Naive thymus-derived CD4-positive, alpha-beta T cell (primary cell): ENCODE measurements at regions not wholly inside any gene's neighbourhood (a gene's known extent, or its start where the extent isn't known, plus 50 kb on each side); places are given as distances from the start of the nearest gene placed in this dataset.
A peak's percentile ranks its signal among the peaks of the same experiment; 100 is the strongest.

Experiments
- ATAC-seq: fragments of 150-1000 bp; cut with Tn5 transposase; 2 replicates; pipeline ENCODE4 v1.10.0; 2021; ENCODE audit warnings: mild to moderate bottlenecking, moderate library complexity
- CTCF ChIA-PET: fragments of 350-600 bp; sonication (Branson Sonifier 250); formaldehyde crosslinking; loops from one replicate; lab custom pipeline; 2021; ENCODE audit warnings: antibody characterized with exemption; lab: Charles Lee
- POLR2A ChIA-PET: fragments of 350-600 bp; sonication (Branson Sonifier 250); formaldehyde crosslinking; loops from one replicate; lab custom pipeline; 2021; ENCODE audit warnings: antibody characterized with exemption, inconsistent platforms; lab: Charles Lee
- DNase-seq, 9 donors: peaks; one replicate each; pipeline versions ENCODE4 v3.0.0 to v3.0.0-alpha.2; 2020 to 2022; ENCODE audit warnings: mixed read lengths in 1 of 9
- H3K27ac ChIP-seq: one replicate; pipeline ENCODE4 v1.7.0; 2013; ENCODE audit warnings: mild to moderate bottlenecking, low read depth, low read length, moderate library complexity
- H3K27me3 ChIP-seq, 2 donors: one replicate each; pipeline ENCODE4 v1.7.0; 2013; ENCODE audit warnings: low read length in 2 of 2, mild to moderate bottlenecking in 2 of 2, moderate library complexity in 2 of 2; ENCODE audit not compliant: control insufficient read depth in 2 of 2, insufficient read depth in 2 of 2
- H3K36me3 ChIP-seq, 3 experiments: 1 replicate in 2 of 3; 2 replicates in 1 of 3; pipeline ENCODE4 v1.7.0; 2013; ENCODE audit warnings: low read length in 3 of 3, mild to moderate bottlenecking in 3 of 3, moderate library complexity in 1 of 3; ENCODE audit not compliant: insufficient read depth in 3 of 3, control insufficient read depth in 2 of 3
- H3K4me1 ChIP-seq, 2 donors: one replicate each; pipeline ENCODE4 v1.7.0; 2013; ENCODE audit warnings: low read length in 2 of 2, mild to moderate bottlenecking in 2 of 2, moderate library complexity in 1 of 2; ENCODE audit not compliant: control insufficient read depth in 2 of 2, insufficient read depth in 2 of 2
- H3K4me3 ChIP-seq: 2 replicates; pipeline ENCODE4 v1.7.0; 2013; ENCODE audit warnings: mild to moderate bottlenecking, low read length
- H3K9me3 ChIP-seq, 3 experiments: 1 replicate in 2 of 3; 2 replicates in 1 of 3; pipeline ENCODE4 v1.7.0; 2013; ENCODE audit warnings: low read length in 3 of 3; ENCODE audit not compliant: control insufficient read depth in 2 of 3
- H3K27ac Mint-ChIP-seq, 9 donors: one replicate each; pipeline ENCODE4 v1.8.0; 2020 to 2022; ENCODE audit warnings: mixed read lengths in 9 of 9, mild to moderate bottlenecking in 8 of 9, moderate library complexity in 5 of 9, inconsistent platforms in 2 of 9
- H3K27me3 Mint-ChIP-seq, 5 donors: one replicate each; pipeline ENCODE4 v1.8.0; 2021 to 2022; ENCODE audit warnings: mixed read lengths in 5 of 5, mild to moderate bottlenecking in 1 of 5
- H3K36me3 Mint-ChIP-seq, 5 donors: one replicate each; pipeline ENCODE4 v1.8.0; 2020 to 2022; ENCODE audit warnings: mixed read lengths in 5 of 5, mild to moderate bottlenecking in 3 of 5, inconsistent platforms in 1 of 5
- H3K4me1 Mint-ChIP-seq, 7 donors: one replicate each; pipeline ENCODE4 v1.8.0; 2020 to 2022; ENCODE audit warnings: mixed read lengths in 7 of 7, mild to moderate bottlenecking in 3 of 7, inconsistent platforms in 1 of 7
- H3K4me3 Mint-ChIP-seq, 10 donors: one replicate each; pipeline ENCODE4 v1.8.0; 2020 to 2022; ENCODE audit warnings: mild to moderate bottlenecking in 10 of 10, mixed read lengths in 10 of 10, moderate library complexity in 6 of 10, inconsistent platforms in 2 of 10
- H3K9me3 Mint-ChIP-seq, 11 donors: one replicate each; pipeline ENCODE4 v1.8.0; 2020 to 2022; ENCODE audit warnings: mixed read lengths in 11 of 11, mild to moderate bottlenecking in 4 of 11, inconsistent platforms in 1 of 11, moderate library complexity in 1 of 11
- intact Hi-C, 2 donors: fragments of 100-400 bp; cut with micrococcal nuclease; formaldehyde crosslinking; loops; one replicate each; pipeline ENCODE4 v1.15.1; 2023

DNA sequence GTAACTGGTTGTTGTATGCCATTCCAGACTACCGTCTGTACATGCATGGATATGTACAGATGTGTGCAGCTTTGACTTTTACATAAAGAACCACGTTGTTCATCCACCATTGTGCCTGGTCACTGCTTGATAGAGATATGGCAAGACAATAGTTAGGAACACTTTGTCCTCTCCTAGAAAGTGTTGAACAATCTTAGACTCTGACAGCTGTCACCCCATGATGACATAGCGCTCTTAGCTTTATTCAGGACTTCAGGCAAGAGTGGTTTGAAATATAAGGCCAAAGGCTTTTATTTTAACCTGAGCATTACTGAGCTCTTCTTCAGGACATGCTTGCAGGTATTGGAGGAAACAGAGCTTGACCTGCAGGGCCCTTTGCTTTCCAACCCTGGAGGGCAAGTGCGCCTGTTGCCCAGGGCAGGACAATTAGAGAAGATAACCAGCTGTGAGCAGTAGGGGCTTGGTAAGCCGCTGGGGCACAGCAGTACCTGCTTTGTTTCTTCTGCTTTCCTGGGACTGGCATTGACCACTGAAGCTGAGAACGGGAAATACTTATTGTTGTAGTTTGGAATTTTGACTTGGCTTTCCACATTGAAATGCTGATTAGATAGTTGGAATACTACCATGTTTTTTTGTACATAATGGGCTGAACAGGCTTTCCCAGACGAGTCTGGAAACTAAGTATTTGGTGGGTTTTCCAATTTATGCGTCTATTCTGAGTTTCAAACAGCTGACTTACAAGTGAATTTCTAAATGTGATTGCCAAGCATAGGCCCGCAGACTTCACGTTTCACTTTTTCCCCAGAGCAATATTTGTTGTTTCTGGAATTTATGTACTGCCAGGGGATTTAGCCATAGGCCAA, 51.1 kb downstream of the GARRE1 start:
- ATAC-seq (no peak), DNase-seq (no peak)
- H3K27ac ChIP-seq: peak overlapping the region; percentile 48
- POLR2A ChIA-PET: interaction anchor here (0.6 to 0.7 kb wide), 2 partner anchors 12 to 83 kb away, joined by 3 read pairs; no protein-coding TSS in a partner anchor
- H3K9me3 ChIP-seq: no peaks in the 10 kb centered on the region
- CTCF ChIA-PET: interaction anchor here (0.6 to 0.9 kb wide), 4 partner anchors 9 to 849 kb away, joined by 3 to 7 read pairs (median 3); partner anchors contain the start of gene FXYD5
- peaks cover 8 to 28% of the 10 kb centered on the region in 2 donors for H3K4me1 ChIP-seq
- peaks cover 3 to 34% (median 14%) of the 10 kb centered on the region in 5 donors for H3K36me3 Mint-ChIP-seq
- no peaks in the 10 kb centered on the region for H3K9me3 Mint-ChIP-seq
- peak overlapping the region in 8 of 9 donors; percentile 73 to 96 (median 88) for H3K27ac Mint-ChIP-seq
- H3K27me3 Mint-ChIP-seq: no peaks in the 10 kb centered on the region
- H3K27me3 ChIP-seq: no peaks in the 10 kb centered on the region
- H3K4me3 Mint-ChIP-seq: no peak overlapping the region
- intact Hi-C loops: loop anchor here in 1 of 2 donors (2.0 kb wide), 1 partner anchor 19 kb away; no protein-coding TSS in a partner anchor
- no peak overlapping the region for H3K4me3 ChIP-seq
- H3K36me3 ChIP-seq: peaks cover 0 to 16% (median 10%) of the 10 kb centered on the region in 3 experiments
- peaks cover 10 to 64% (median 55%) of the 10 kb centered on the region in 7 donors for H3K4me1 Mint-ChIP-seq

- Histone ChIP-seq H3K4me1 (peaks cover 8 to 35% of the 10 kb centered on the region in 2 donors), H3K27ac (peak overlapping the region; percentile 48), H3K9me3 (no peaks in the 10 kb centered on the region), H3K4me3 (no peak overlapping the region), H3K36me3 (peaks cover 0 to 8% (median 3%) of the 10 kb centered on the region in 3 experiments), H3K27me3 (no peaks in the 10 kb centered on the region)
- POLR2A ChIA-PET: no interaction called here
- intact Hi-C loops: loop anchor here in 1 of 2 donors (2.0 kb wide), 1 partner anchor 19 kb away; no protein-coding TSS in a partner anchor
- CTCF ChIA-PET: interaction anchor here (0.9 kb wide), 1 partner anchor 8 kb away, joined by 3 read pairs; no protein-coding TSS in a partner anchor
- DNase-seq: no peak
- peaks cover 3 to 34% (median 9%) of the 10 kb centered on the region in 5 donors for H3K36me3 Mint-ChIP-seq
- ATAC-seq: peak; percentile 22
- H3K27ac Mint-ChIP-seq: peak overlapping the region in 8 of 9 donors; percentile 73 to 96 (median 90)
- H3K4me1 Mint-ChIP-seq: peaks cover 15 to 65% (median 63%) of the 10 kb centered on the region in 7 donors
- no peaks in the 10 kb centered on the region for H3K9me3 Mint-ChIP-seq
- H3K4me3 Mint-ChIP-seq: peak overlapping the region in 2 of 10 donors; percentile 34 to 69
- H3K27me3 Mint-ChIP-seq: no peaks in the 10 kb centered on the region
Measured at GRCh38 chr19:34306213-34306661, 51.9 kb downstream of the GARRE1 start.

GRCh38 chr19:34306824-34307223, 52.5 kb downstream of the GARRE1 start:
- Mint-ChIP-seq H3K4me1 (peaks cover 15 to 69% (median 67%) of the 10 kb centered on the region in 7 donors), H3K27ac (peak overlapping the region in 8 of 9 donors; percentile 73 to 96 (median 90)), H3K36me3 (peaks cover 3 to 34% (median 9%) of the 10 kb centered on the region in 5 donors), H3K27me3 (no peaks in the 10 kb centered on the region), H3K9me3 (no peaks in the 10 kb centered on the region), H3K4me3 (peak overlapping the region in 4 of 10 donors; percentile 13 to 69 (median 38))
- intact Hi-C loops: loop anchor here in 1 of 2 donors (2.0 kb wide), 1 partner anchor 18 kb away; no protein-coding TSS in a partner anchor
- Histone ChIP-seq H3K27me3 (no peaks in the 10 kb centered on the region), H3K4me3 (no peak overlapping the region), H3K27ac (peak overlapping the region; percentile 48), H3K9me3 (no peaks in the 10 kb centered on the region), H3K36me3 (peaks cover 0 to 8% (median 3%) of the 10 kb centered on the region in 3 experiments), H3K4me1 (peaks cover 8 to 36% of the 10 kb centered on the region in 2 donors)
- ChIA-PET POLR2A (no interaction called here), CTCF (no interaction called here)
- no peak for DNase-seq
- ATAC-seq: no peak

GRCh38 chr19:34308381-34309367, 54.3 kb downstream of the GARRE1 start:
- ATAC-seq: peak; percentile 88
- H3K9me3 ChIP-seq: no peaks in the 10 kb centered on the region
- H3K4me3 Mint-ChIP-seq: peak overlapping the region in 9 of 10 donors; percentile 12 to 87 (median 62)
- H3K27ac ChIP-seq: peak overlapping the region; percentile 52
- intact Hi-C loops: loop anchor here in 1 of 2 donors (2.0 kb wide), 1 partner anchor 38 kb away; no protein-coding TSS in a partner anchor
- no peaks in the 10 kb centered on the region for H3K9me3 Mint-ChIP-seq
- no peaks in the 10 kb centered on the region for H3K27me3 ChIP-seq
- H3K27ac Mint-ChIP-seq: peak overlapping the region in 8 of 9 donors; percentile 78 to 99 (median 96)
- H3K4me3 ChIP-seq: no peak overlapping the region
- H3K36me3 Mint-ChIP-seq: peaks cover 4 to 42% (median 8%) of the 10 kb centered on the region in 5 donors
- ChIA-PET POLR2A (interaction anchor here (0.5 to 1.8 kb wide), 5 partner anchors 18 to 68 kb away, joined by 3 to 4 read pairs (median 4); no protein-coding TSS in a partner anchor), CTCF (no interaction called here)
- no peaks in the 10 kb centered on the region for H3K27me3 Mint-ChIP-seq
- H3K36me3 ChIP-seq: peaks cover 0 to 8% (median 3%) of the 10 kb centered on the region in 3 experiments
- peaks cover 8 to 36% of the 10 kb centered on the region in 2 donors for H3K4me1 ChIP-seq
- DNase-seq: peak in 7 of 9 donors; percentile 53 to 85 (median 78)
- H3K4me1 Mint-ChIP-seq: peaks cover 15 to 79% (median 74%) of the 10 kb centered on the region in 7 donors

DNA sequence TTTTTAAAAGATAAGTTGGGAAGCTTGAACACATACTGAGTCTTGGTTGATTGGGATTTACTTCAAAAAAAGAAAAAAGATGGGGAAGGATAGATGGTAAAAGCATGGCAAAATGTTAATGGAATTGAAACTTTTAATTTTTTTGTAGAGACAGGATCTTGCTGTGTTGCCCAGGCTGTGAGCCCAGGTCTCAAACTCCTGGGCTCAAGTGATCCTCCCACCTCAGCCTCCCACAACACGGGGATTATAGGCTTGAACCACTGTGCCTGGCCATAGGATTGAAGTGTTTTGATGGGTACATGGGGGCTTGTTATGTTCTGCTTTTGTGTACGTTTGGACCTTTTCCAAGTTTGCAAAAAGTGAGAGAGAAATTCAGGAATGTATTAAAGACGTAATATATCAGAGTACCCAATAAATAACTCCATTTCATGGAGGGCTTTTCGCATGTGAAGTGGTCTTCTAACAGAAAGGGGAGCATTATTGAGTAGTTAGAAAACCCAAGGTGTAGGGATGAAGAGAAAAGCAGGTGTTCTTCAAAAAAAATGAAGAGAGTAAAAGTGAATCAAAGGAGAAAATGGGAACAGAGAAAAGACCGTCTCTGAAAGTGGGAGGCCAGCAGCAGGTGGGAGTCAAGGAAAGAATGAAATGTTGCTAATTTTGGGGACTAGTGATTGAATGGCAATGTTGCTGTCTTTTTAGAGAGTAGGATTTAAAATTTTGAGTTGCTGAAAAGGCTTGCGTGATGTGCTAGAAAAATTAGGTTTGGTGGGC, 55.2 kb downstream of the GARRE1 start:
- Histone ChIP-seq H3K4me3 (no peak overlapping the region), H3K36me3 (peaks cover 0 to 8% (median 3%) of the 10 kb centered on the region in 3 experiments), H3K27ac (peak overlapping the region; percentile 52), H3K27me3 (no peaks in the 10 kb centered on the region), H3K9me3 (no peaks in the 10 kb centered on the region), H3K4me1 (peaks cover 8 to 36% of the 10 kb centered on the region in 2 donors)
- no peak for ATAC-seq
- peaks cover 4 to 42% (median 8%) of the 10 kb centered on the region in 5 donors for H3K36me3 Mint-ChIP-seq
- peak overlapping the region in 8 of 9 donors; percentile 78 to 99 (median 96) for H3K27ac Mint-ChIP-seq
- no peaks in the 10 kb centered on the region for H3K27me3 Mint-ChIP-seq
- no peaks in the 10 kb centered on the region for H3K9me3 Mint-ChIP-seq
- peak overlapping the region in 9 of 10 donors; percentile 45 to 87 (median 62) for H3K4me3 Mint-ChIP-seq
- intact Hi-C loops: loop anchor here in 1 of 2 donors (2.0 kb wide), 1 partner anchor 39 kb away; no protein-coding TSS in a partner anchor
- DNase-seq: no peak
- ChIA-PET CTCF (no interaction called here), POLR2A (interaction anchor here (1.8 kb wide), 1 partner anchor 35 kb away, joined by 4 read pairs; no protein-coding TSS in a partner anchor)
- H3K4me1 Mint-ChIP-seq: peaks cover 15 to 82% (median 77%) of the 10 kb centered on the region in 7 donors
